ENCODE measurements at regions not wholly inside any gene's neighbourhood (a gene's known extent, or its start where the extent isn't known, plus 50 kb on each side); places are given as distances from the start of the nearest gene placed in this dataset.
A peak's percentile ranks its signal among the peaks of the same experiment; 100 is the strongest.

GRCh38 chr1:67563684-67564083, 121.3 kb upstream of the GADD45A start:
- Histone ChIP-seq H3K9me3 (no peaks in the 10 kb centered on the region), H3K4me1 (peaks cover 28% of the 10 kb centered on the region), H3K36me3 (no peaks in the 10 kb centered on the region), H3K27me3 (ENCODE audit: low read depth) (no peaks in the 10 kb centered on the region), H3K27ac (peak overlapping the region; percentile 65), H3K4me3 (no peak overlapping the region)
- DNase-seq (no peak), ATAC-seq (no peak)
- intact Hi-C loops (cut with DNase I) = loop anchor here (10.0 kb wide), 1 partner anchor 191 kb away; no protein-coding TSS in a partner anchor
- TF ChIP-seq, protein P1, sequence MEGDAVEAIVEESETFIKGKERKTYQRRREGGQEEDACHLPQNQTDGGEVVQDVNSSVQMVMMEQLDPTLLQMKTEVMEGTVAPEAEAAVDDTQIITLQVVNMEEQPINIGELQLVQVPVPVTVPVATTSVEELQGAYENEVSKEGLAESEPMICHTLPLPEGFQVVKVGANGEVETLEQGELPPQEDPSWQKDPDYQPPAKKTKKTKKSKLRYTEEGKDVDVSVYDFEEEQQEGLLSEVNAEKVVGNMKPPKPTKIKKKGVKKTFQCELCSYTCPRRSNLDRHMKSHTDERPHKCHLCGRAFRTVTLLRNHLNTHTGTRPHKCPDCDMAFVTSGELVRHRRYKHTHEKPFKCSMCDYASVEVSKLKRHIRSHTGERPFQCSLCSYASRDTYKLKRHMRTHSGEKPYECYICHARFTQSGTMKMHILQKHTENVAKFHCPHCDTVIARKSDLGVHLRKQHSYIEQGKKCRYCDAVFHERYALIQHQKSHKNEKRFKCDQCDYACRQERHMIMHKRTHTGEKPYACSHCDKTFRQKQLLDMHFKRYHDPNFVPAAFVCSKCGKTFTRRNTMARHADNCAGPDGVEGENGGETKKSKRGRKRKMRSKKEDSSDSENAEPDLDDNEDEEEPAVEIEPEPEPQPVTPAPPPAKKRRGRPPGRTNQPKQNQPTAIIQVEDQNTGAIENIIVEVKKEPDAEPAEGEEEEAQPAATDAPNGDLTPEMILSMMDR (IDR thresholded peaks at IDR 0.05) = no peak

GRCh38 chr1:67564193-67564592, 120.8 kb upstream of the GADD45A start:
- Histone ChIP-seq H3K27me3 (ENCODE audit: low read depth) (no peaks in the 10 kb centered on the region), H3K9me3 (no peaks in the 10 kb centered on the region), H3K4me1 (peaks cover 28% of the 10 kb centered on the region), H3K27ac (peak overlapping the region; percentile 65), H3K36me3 (no peaks in the 10 kb centered on the region), H3K4me3 (no peak overlapping the region)
- TF ChIP-seq, protein P1 (IDR thresholded peaks at IDR 0.05) = no peak
- peak; percentile 38 to 53 for ATAC-seq
- DNase-seq = no peak
- intact Hi-C loops (cut with DNase I) = loop anchor here (10.0 kb wide), 1 partner anchor 191 kb away; no protein-coding TSS in a partner anchor

- ATAC-seq (no peak), DNase-seq (no peak)
- no peak overlapping the region for H3K4me3 ChIP-seq
- no peak overlapping the region for H3K27ac ChIP-seq
- intact Hi-C loops (cut with DNase I) = loop anchor here (10.0 kb wide), 1 partner anchor 188 kb away; no protein-coding TSS in a partner anchor
- TF ChIP-seq, protein P1 (IDR thresholded peaks at IDR 0.05) = no peak
- no peaks in the 10 kb centered on the region for H3K36me3 ChIP-seq
- no peaks in the 10 kb centered on the region for H3K27me3 ChIP-seq (ENCODE audit: low read depth)
- H3K9me3 ChIP-seq = no peaks in the 10 kb centered on the region
- H3K4me1 ChIP-seq = peaks cover 18% of the 10 kb centered on the region
These were observed 118.1 kb upstream of the GADD45A start for GRCh38 chr1:67566803-67567377.

DNA sequence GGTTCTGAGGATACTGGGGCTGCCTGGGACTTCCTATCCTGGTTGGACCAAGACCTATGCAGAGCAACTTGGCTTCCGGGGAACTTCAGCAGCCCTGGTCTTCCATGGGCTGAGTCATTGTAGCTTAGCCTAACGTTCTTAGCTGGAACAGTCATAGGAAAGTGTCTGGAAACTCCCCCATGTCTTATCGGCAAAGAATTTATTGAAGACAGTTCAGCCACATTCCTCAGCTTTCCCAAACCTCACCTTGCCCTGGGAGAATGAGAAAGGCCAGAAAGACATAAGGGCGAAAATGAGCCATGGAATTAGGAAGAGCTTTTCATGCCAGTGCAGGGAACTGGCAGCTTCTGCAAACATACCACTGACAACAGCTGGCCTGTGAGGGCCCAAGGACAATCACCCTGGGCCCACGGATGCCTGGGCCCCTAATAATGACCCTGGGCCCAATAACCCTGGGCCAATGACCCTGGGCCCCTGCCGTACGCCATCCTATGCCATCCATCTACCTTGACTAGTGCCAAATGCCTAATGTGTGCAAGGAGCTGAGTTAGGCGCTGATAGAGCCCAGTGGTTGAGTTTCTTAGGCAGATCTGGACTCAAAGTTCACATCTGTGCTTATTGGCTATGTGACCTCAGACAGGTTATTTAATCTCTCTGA, 114.4 kb upstream of the GADD45A start:
- TF ChIP-seq, protein P1 (IDR thresholded peaks at IDR 0.05) = no peak
- ATAC-seq (peak; percentile 5 to 41), DNase-seq (no peak)
- Histone ChIP-seq H3K36me3 (no peaks in the 10 kb centered on the region), H3K27me3 (ENCODE audit: low read depth) (no peaks in the 10 kb centered on the region), H3K9me3 (no peaks in the 10 kb centered on the region), H3K27ac (no peak overlapping the region), H3K4me1 (peaks cover 14% of the 10 kb centered on the region), H3K4me3 (no peak overlapping the region)
- intact Hi-C loops (cut with DNase I) = no loop called here

GRCh38 chr1:67571406-67571805, 113.6 kb upstream of the GADD45A start:
- TF ChIP-seq, protein P1 (IDR thresholded peaks at IDR 0.05) = no peak
- Histone ChIP-seq H3K36me3 (no peaks in the 10 kb centered on the region), H3K9me3 (no peaks in the 10 kb centered on the region), H3K27ac (no peak overlapping the region), H3K4me1 (peaks cover 14% of the 10 kb centered on the region), H3K4me3 (no peak overlapping the region), H3K27me3 (ENCODE audit: low read depth) (no peaks in the 10 kb centered on the region)
- DNase-seq = no peak
- intact Hi-C loops (cut with DNase I) = no loop called here
- ATAC-seq = no peak

All from lower lobe of right lung (tissue), 2 donors.